GM18502 (cell line): ENCODE measurements at regions not wholly inside any gene's neighbourhood (a gene's known extent, or its start where the extent isn't known, plus 50 kb on each side); places are given as distances from the start of the nearest gene placed in this dataset.
A peak's percentile ranks its signal among the peaks of the same experiment; 100 is the strongest.
"Not testable (repeated sequence)": the region's sequence is repeated elsewhere in the genome, so short reads cannot be mapped to it uniquely, and the experiment has no call there.

Experiments
- ATAC-seq: cut with Tn5 transposase; IDR thresholded peaks from one replicate; pipeline ENCODE4 v1.9.1; 2021; ENCODE audit warnings: mild to moderate bottlenecking; ENCODE audit not compliant: unreplicated experiment, poor library complexity

DNA sequence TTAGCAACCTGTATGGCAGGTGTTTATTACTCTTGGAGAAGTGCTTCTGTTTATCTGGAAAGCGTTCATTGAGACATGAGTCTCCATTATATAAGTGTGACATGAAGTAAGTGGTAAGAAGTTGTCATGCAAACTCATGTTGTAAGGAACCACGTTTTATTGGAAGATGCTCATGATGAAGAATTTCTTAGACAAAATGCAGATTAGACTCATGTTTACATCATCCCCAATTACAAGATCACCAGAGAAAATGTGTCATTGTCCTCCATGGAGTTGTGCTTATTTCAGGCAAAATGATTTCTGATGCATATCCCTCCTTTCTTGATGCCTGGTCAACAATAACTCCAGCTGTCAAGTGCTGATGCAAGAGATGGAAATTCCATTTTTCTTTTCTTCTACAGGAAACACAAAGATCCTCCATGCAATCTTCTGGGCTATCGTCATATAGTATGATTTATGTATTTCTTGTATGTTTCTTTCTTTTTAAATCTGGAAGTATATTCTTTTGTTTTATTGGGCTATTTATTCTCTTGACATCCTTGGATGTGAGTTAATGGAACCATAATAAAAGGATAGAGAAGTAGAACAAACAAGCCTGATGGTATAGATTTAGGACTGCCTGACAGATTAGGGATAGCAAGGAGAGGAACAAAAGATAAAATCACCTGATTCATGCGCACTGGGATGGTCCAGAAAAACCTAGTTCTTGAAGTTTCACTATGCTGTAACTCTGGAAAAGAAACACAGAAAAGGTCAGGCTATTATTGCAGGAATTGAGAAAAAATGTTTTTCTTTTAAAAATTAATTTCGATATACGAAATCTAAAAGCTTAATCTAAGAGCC, 50.7 kb upstream of the DIAPH3 start:
- ATAC-seq, result no peak

- ATAC-seq, result no peak
Observed at GRCh38 chr13:60220072-60220471, 56.3 kb upstream of the DIAPH3 start.

DNA sequence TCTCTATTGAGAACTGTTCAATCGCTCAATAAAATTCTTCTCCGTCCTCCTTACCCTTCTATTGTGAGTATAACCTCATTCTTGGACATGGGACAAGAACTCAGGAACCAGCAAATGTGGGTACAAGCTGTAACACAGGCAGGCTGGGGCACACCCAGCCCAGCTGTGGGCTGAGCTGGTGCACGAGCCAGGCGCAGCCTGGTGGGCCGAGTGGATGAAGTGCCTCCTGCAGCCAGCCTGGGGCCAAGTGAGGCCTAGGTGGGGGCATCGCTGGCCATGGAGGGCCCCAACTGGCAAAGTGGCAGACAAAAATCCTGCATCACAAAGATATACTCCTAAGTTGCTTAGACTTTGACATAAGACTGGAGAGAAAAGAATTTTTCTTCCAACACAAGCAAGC, 57.9 kb upstream of the DIAPH3 start:
- ATAC-seq, result no peak

GRCh38 chr13:60226507-60226906, 62.8 kb upstream of the DIAPH3 start:
- no peak for ATAC-seq

DNA sequence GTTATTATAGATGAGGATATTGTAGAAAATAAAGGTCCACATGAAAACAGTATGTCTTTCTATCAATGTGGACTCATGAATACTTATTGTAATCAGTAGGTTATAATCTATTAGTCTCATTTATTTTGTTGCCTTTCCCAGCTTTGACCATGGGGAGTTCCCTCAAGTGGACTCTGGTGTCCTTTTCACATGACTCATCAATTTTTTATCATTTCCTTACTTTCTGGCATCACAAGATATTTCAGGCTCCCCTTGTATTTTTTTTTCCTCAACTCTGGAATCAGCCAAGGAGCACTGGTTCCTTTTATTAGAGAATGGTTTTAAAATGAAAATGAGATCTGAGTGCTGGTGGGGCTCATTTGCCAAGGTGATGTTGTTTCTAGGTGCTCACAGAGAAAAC, 63.4 kb upstream of the DIAPH3 start:
- no peak for ATAC-seq

DNA sequence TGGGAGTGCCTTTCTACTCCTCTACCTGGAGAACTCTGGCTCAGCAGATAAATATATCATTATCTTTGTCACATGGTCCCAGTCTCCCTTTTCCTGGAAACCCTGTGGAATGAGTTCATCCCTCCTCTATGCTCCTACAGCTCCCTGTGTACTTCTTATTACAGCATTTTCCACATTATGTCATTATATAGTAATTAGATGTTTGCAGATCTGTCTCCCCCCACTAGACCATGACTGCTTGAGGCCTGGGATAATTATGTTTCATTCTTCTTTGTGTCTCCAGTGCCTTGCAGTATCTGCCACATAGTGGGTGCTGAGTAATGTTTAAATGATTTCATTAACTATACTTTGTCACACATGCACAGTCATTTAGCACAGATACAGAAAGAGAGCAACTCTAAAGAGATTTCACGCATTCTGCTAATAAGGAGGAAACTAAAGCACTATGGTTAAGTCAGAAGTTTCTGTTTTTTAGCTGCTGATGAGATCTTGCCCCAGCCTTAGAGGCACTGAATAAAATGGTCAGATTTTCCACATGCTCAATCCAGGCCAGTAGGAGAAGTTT, 66.1 kb upstream of the DIAPH3 start:
- peak; percentile 42 for ATAC-seq

GRCh38 chr13:60230593-60230992, 66.9 kb upstream of the DIAPH3 start:
- peak; percentile 80 for ATAC-seq

GRCh38 chr13:60242043-60242595, 78.4 kb upstream of the DIAPH3 start:
- no peak for ATAC-seq

- no peak for ATAC-seq
Observed at GRCh38 chr13:60244381-60244780, 80.7 kb upstream of the DIAPH3 start.

- not testable (repeated sequence) for ATAC-seq
Observed at GRCh38 chr13:60251419-60251818, 87.7 kb upstream of the DIAPH3 start.

- ATAC-seq, result no peak
Observed at GRCh38 chr13:60258349-60258748, 94.6 kb upstream of the DIAPH3 start.

GRCh38 chr13:60260440-60260839, 96.7 kb upstream of the DIAPH3 start:
- no peak for ATAC-seq

DNA sequence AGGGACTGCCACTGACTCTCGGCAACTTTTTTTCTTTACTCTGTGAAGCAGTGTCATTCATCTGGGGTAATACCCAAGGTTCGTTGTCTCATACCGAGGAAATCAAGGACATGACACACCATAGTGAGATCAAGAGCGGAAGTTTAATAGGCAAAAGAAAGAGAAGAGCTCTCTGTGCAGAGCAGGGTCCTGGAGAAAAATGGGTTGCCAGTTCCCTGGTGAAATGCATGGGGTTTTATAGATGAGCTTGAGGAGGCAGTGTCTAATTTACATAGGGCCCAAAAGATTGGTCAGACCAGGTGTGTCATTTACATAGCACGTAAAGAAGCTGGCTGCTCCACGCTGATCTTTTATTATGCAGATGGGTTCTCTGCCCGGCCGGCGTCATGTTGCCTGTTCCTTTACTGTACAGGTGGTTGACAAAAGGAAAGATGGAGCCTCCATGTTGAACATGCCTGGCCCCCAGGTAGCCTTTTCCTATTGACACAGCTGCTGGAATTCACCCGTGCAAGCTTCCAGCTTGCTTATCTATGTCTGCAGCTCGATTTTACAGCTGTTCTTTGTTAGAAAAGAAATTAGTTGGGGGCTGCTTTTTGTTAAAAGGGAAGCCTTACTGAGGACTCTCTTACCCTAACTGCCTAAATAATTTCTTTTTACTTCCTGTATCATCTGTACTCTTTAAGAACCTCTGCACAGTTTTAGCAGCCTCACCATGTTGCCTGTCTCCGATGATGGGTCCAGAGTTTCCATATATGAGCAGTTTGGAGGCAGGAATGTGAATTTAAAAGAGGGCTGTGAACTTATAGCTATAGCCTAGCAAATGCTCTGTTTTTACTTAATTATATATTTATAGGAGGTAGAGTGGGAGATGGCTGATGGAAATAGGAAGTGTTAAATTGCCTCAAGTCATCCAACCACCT, 98.0 kb upstream of the DIAPH3 start:
- no peak for ATAC-seq

DNA sequence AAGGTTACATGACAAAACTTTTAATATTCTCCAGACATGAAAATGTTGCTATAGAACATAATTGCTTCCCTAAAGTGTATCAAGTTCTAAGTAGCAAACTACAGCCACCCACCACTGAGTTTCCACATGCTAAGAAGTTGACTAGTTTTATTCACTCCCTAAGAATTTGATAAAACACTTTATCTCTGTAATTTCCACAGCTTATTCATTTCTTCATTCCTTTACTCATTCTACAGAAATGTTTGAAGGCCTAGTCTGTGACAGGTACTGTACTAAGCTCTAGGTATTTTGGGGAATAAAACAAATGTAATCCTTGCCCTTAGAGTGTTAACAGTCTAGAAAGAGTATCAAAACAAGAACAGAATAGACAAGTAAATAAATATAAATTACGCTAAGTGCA, 101.8 kb upstream of the DIAPH3 start:
- no peak for ATAC-seq

DNA sequence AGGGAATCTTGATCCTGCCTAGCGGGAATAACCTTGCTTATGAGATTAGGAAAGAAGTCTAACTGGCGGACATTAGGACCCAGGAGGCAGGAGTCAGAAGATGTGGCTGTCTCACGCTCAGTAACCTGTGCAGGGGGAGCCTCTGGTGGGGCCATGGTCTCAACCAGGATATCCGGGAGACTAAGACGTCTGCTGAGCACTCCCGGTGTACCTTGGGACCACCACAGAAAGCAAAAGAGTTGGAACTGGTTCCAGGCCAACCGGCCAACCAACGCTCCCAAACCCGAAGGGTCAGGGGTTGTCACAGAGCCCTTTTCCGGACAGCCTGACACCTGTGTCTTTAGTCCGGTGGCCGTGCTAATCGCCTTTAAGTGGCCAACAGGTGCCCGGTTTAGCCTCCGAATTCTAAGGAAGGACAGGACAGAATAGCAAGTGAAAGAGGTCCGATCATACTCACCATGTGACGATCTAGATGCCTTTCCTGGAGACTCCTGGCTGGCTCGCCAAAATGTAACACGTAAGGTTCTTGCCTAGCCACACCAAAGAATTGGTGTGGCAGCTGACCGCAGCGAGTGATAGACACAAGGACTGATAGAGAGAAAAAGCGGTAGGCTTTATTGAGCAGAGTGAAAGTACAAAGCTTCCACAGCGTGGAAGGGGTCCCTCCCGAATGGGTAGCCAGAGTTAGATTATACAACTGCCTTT, 103.9 kb upstream of the DIAPH3 start:
- ATAC-seq, result peak; percentile 92

- ATAC-seq, result no peak
Observed at GRCh38 chr13:60268203-60268555, 104.5 kb upstream of the DIAPH3 start.

DNA sequence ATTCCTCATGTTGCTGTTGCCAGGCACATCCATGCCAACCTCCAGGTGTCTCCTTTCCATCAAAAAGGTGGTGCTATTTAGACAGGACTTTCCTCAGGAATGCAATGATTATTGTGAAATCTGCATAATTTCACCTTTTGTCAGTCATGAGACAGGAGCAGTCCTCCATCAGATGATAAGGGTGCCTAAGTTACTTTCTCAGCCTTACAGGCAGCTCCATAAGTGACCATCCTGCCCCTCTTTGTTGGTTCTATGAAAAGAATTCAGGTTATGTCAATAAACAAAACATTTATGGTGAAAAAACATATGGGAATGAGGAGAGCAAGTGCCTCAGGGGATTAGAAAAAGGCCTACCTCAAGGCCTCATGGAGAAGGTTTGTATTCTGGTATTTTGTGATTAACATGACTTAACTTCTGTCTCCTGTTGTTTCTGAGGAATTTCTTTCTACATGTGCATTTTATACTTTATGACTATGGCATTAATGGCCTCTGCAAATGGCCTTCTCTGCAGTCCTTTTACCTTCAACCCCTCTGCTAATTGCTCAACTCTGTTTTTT, 110.3 kb upstream of the DIAPH3 start:
- no peak for ATAC-seq

- no peak for ATAC-seq
Observed at GRCh38 chr13:60274655-60275054, 110.9 kb upstream of the DIAPH3 start.

DNA sequence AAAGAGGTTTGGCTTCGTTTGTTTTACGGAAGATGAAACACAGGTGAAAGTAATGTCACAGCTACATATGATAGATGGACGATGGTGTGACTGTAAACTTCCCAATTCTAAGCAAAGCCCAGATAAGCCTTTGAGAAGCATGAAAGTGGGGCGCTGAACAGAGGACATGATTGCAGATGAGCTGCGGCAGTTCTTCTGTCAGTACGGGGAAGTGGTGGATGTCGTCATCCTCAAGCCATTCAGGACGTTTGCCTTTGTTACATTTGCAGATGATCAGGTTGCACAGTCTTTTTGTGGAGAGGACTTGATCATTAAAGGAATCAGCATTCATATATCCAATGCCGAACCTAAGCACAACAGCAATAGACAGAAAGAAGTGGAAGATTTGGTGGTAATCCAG, 111.5 kb upstream of the DIAPH3 start:
- ATAC-seq, result no peak

GRCh38 chr13:60280524-60280923, 116.5 kb upstream of the TDRD3 start:
- not testable (repeated sequence) for ATAC-seq
